ENCODE measurements at regions not wholly inside any gene's neighbourhood (a gene's known extent, or its start where the extent isn't known, plus 50 kb on each side); places are given as distances from the start of the nearest gene placed in this dataset.

DNA sequence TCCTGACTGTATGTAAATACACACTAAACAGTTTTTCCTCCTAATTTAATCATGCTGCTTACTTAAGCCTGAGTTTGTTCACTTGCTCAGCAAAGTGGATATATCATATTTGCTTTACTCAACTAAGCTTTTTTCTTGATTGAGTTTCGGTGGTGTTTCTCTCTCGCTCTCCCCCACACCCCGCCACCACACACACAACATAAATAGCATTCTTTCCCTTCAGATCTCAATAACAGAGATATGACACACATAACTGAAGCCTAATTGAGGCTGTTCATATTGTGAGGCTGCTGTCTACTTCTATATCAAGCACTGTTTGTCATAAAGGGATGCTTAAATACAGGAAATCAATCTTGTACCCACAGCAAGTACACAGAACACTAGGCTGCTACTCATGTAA, 364.9 kb downstream of the FAT3 start:
- TF ChIP-seq POLR2AphosphoS5 (IDR thresholded peaks at IDR 0.05; ENCODE audit: borderline replicate concordance, low read depth, low read length) = no peak
- no peak for TF ChIP-seq EZH2 (IDR thresholded peaks at IDR 0.05)

All from SK-N-MC (cell line).